Transverse colon (tissue), 4 donors: ENCODE measurements at regions not wholly inside any gene's neighbourhood (a gene's known extent, or its start where the extent isn't known, plus 50 kb on each side); places are given as distances from the start of the nearest gene placed in this dataset.

Experiments
- CTCF ChIP-seq, 5 experiments: fragments of 200-600 bp in 3 of 5; fragments of 450-650 bp in 2 of 5; sonication (generic) in 3 of 5; IDR thresholded peaks; 1 replicate in 2 of 5; 2 replicates in 3 of 5; pipeline ENCODE4 v1.5.1; 2016 to 2017; ENCODE audit warnings: antibody characterized with exemption in 5 of 5, inconsistent platforms in 3 of 5, mild to moderate bottlenecking in 2 of 5, moderate library complexity in 1 of 5
- EP300 ChIP-seq: sonication (generic); formaldehyde crosslinking; IDR thresholded peaks from one replicate; pipeline ENCODE4 v1.6.1; 2017; ENCODE audit warnings: antibody characterized with exemption, low read depth
- POLR2AphosphoS5 ChIP-seq, 3 donors: sonication (generic); formaldehyde crosslinking; IDR thresholded peaks; one replicate each; pipeline ENCODE4 v1.6.1; 2016; ENCODE audit warnings: antibody characterized with exemption in 3 of 3

DNA sequence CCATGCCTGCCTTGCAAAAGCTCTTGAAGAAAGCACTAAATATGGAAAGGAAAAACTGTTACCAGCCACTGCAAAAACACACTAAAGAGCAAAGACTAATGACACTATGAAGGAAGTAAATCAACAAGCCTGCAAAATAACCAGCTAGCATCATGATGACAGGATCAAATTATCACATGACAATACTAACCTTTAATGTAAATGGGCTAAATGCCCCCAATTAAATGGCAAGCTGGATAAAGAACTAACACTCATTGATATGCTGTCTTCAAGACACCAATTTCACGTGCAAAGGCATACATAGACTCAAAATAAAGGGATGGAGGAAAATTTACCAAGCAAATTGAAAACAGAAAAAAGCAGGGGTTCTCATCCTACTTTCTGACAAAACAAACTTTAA, 231.8 kb upstream of the RGMB start:
- no peak for TF ChIP-seq EP300
- TF ChIP-seq CTCF (IDR thresholded peaks at IDR 0.05), result no peak
- TF ChIP-seq POLR2AphosphoS5 (IDR thresholded peaks at IDR 0.05), result no peak
